Left forelimb (tissue), 1 donor: ENCODE measurements at regions not wholly inside any gene's neighbourhood (a gene's known extent, or its start where the extent isn't known, plus 50 kb on each side); places are given as distances from the start of the nearest gene placed in this dataset.

Experiments
- DNase-seq: peaks from one replicate; pipeline ENCODE4 v3.0.0-alpha.2; 2018; ENCODE audit warnings: low spot score

DNA sequence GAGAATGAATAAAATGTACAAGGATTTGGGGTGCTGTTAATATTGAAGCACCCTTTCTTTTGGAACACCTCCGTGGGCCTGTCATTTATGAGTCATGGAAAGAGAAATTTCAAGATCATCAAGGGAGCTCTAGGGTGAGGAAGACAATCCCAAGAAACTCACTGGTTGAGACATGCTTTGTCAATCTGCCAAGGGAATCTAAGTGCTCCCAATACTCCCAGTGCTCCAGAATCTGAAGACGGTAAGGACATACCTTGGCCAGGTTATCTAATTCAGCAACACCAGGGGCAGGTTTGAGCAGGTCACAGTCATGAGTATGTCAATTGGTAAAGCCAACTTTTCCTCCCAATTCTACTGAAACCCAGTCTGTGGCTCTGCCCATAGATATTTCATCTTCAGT is 556.4 kb upstream of the CPEB2 start:
- DNase-seq, result no peak

DNA sequence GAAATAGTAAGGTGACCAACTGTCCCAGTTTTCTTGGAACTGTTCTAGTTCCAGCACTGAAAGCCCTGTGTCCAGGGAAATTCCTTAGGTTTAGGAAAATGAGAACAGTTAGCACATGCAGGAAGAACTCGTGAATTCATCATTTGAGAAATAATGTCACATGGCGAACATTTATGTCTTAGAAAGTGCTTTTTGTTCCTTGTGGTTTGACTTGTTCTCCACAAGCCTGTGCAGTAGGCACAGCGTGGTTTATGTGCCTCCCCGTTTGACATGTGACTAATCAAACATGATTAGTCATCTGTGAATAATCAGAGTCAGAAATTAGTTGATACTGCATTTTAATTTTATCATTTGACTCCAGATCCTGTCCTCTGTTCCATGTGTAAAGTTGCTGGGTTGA is 556.0 kb upstream of the CPEB2 start:
- DNase-seq, result no peak

DNA sequence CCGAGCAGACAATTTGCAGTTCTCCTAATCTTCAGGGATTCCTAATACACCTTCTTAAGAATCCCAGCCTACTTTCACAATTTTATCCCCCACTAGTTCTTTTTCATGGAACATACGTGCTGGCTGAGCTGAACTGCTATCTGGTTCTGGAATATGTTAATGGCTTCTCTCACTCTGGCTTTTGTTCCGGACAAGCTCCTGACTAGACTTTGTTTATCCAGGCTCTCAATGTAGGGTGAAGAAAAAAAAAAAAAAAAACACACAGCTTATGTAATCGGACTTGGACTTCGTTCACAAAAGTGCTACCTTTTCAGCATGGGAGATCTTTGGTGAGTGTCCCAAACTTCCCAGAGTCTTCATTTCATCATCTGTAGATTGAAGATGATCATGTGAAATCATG is 555.4 kb upstream of the CPEB2 start:
- DNase-seq, result no peak

DNA sequence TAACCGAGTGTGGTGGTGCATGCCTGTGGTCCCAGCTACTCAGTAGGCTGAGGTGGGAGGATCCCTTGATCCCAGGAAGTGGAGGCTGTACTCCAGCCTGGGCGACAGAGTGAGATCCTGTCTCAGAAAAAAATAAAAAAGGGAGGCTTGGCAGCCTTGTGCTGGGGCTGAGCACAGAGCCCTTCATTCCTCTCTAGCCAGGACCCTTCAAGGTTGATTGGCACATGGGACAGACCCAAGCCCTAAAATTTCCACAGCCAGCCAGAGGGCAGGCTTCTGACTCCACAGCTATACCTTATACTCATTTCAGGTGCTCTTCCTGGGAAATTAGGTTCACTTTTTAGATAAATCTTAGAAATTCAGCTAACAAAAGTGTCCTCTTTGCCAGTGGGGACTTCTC is 553.0 kb upstream of the CPEB2 start:
- no peak for DNase-seq

DNA sequence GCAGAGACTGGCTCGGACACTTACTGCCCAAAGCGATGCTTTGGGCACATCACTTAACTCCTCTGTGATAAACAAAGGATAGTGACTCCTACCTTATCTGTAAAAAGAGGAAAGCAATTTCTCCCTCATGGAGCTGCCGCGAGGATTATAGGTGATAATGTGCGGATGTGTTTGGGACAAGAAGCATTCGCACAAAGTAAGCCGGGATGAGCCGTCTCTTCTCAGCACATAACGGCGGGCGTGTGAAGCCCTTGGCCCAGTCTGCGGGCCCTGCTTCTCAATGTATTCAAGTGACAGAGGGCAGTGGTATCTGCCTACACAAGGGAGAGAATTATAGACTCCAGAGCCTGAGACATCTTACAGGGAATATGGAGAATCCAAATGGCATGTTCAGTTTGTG is 550.3 kb upstream of the CPEB2 start:
- no peak for DNase-seq

DNA sequence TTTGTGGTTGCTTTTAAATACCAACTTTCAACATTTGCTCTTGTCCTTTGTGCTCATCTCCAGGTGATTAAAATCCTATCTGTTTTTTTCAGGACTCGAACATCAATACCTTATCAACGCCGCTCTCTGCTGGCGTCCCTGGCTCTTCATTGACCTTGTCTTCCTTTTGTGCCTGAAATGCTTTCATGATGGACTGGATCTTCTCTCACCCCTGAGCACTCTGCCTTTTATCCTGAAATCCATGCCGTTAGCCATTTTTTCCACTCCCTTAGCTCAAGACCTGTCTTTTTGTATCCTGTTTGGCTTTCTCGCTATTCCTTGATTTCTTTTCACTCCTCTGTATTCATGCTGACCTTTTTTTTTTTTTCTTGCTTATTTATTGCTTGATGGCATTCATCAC is 549.5 kb upstream of the CPEB2 start:
- DNase-seq, result no peak

DNA sequence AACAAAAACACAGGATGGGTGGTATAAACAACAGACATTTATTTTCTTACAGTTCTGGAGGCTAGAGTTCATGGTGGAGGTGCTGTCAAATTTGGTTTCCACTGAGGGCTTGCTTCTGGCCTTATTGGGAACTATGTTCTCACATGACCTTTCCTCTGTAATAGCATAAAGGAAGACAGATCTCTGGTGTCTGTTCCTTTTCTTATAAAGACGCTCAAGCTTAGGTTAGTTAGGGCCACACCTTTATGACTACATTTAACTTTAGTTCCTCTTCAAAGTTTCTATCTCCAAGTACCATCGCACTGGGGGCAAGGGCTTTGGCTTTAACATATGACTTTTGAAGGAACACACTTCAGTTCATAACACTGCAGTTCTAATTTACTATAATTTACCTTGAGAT is 543.8 kb upstream of the CPEB2 start:
- DNase-seq, result no peak

DNA sequence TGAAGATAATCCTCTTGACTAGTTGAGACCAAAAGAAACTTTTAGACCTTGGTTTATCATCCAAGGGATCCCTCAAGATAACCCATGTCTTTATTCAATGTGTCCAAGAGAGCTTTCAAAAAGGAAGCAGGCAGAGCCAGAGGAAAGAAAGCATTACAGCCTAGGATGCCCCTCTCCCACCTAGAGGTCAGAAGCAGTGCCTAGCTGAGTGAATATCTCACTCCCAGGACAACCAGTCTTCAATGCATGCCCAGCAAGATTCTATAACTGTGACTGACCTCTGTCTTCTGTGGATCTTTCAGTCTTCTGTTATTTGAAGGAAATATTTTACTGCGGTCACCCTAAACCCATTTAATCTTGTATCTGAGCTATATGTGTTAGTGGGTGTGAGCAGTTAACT is 537.2 kb upstream of the CPEB2 start:
- no peak for DNase-seq

DNA sequence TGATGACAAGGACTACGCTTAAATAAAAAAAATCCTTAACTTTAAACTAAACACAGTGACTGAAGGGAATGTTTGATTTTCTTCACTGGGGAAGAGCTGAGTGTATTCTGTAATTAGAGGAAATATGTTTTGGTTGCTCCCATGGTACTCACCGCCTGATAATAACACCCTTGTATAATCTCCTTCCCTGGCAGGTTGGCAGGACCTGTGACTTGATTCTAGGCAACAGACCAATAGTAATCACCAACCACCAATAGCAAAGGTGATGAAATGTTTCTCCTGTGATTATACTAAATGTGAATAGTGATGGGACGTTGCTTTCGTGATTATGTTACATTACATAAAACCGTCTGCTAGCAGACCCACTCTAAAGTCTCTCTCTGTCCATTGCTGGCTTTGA is 536.8 kb upstream of the CPEB2 start:
- DNase-seq, result no peak

DNA sequence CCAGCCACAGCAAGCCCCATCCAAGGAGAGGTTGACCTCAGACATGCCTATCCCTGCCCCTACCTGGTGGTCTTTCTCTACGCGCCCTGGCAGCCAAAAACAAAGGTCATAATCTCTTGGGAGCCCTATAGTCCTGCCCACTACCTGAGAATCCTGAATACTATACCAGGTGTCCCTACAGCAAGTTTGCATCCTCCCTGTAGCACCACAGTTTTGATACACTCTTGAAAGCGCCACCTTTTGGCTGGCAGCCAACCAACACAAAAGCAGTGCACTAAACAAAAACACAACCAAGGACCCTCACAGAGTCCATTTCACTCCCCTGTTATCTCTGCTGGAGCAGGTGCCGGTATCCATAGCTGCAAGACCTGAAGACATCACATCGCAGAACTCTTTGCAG is 523.8 kb upstream of the CPEB2 start:
- DNase-seq, result no peak

DNA sequence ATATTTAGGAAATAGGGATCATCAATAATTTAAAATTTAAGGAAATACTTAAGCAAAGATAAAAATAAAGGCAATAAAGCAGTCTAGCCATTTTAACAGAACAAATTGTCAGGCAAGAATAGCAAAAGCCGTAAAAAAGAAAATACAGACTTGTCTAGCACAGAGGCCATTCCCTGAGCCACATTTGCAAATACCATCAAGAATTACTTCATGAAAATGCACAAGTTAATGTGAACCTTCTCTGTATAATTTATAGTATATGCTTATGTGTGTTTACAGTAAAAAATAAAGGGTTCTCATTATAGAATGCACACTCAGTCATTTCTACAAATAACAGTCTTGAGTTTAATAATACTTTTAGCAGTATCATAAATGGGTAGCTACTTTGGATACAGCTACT is 505.9 kb upstream of the CPEB2 start:
- no peak for DNase-seq

DNA sequence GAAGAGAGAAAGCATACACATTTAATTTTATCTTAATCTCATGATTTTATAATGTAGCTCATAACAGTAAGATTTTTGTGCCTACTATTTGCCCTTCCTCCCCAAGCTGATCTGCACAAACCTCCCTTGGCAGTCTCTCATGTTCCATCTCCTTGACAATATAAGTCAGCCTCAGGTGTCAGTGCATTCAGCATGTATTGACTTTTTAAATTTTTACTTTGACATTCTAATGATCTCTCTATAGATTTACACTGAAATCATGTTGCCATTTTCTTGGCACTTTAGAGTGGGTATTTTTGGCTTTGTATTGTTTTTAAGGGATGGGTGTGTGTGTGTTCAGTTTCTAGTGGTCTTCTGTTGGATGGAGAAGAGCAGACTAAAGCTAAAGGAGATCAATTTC is 505.3 kb upstream of the CPEB2 start:
- no peak for DNase-seq

DNA sequence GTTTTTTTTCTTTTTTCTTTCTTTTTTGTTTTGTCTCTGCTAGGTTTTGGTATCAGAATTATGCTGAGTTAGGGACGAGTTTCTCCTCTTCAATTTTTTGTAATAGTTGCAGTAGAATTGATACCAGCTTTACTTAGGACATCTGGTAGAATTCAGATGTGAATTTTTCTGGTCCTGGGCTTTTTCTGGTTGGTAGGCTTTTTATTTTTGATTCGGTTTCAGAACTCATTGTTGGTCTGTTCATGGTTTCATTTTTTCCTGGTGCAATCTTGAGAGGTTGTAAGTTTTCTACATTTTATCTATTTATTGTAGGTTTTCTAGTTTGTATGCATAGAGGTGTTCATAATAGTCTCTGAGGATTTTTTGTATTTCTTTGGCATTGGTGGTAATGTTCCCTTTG is 498.1 kb upstream of the CPEB2 start:
- no peak for DNase-seq

DNA sequence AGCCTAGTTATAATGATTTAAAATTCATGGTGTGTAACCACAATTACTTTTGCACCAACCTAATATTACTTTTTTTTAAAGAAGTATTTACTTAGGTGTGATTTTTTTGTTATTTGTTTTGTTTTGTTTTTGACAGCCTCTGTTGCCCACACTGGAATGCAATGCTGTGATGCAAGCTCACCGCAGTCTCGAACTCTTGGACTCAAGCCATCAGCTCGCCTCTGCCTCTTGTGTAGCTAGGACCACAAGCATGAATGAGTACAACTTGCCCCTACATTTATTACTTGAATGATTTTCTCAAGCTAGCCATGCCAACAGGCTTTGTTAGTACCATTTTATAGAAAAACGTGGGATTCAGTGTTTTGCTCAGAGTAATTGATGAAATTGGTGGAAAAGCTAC is 488.8 kb upstream of the CPEB2 start:
- DNase-seq, result no peak

DNA sequence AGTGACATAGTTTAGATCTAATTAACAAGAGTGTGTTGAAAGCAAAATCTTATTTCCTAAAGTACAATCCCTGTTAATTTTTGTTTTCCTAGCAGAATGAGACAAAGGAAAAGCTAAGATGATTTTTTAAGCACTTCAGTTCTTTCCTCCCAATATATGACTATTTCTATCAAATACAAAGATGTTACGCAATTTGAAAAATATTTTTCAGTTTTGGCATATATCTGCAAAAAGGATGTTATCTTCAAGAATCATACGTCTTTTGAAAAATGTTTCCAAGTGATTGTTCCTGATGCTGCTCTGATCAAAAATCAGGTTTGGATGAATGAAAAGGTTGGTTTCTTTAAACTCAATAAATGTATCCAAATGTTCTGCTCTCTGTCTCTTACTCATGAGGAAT is 486.7 kb upstream of the CPEB2 start:
- DNase-seq, result no peak

DNA sequence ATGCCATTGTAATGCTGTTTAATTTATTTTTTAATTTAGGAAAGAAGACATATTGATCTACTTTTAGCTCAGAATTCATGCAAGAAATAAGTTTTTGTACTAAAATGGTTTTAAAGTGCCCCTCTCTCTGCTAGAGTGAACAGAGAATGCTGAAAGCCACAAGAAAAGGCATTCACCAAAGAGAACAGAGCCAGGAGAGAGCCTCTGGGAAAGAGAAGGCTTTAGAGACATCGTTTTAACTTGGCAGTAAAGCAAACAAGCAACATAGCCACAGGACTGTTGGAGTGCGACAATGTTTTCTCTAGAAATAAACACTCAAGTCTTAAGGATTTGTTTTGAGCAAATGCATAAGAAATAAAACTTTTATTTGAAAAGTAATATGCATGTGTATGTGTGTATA is 484.1 kb upstream of the CPEB2 start:
- DNase-seq, result no peak

DNA sequence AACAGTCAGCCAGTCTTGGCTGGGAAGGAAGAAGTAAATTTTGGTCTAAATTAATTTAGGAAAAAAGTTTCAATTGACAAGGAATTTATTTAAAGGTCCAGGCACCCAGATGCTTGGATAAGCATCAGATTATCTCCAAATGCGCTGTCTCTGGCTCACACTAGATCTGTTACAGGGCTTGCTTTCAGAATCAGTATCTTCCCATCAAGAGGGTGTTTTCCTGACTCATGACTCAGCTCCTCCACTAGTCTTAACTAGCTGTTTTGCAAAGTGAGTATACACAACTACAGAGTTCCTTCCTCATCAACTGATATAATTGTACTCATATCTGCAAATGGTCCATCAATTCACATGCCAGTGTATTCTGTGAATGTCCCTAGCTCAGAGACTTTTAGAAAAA is 482.1 kb upstream of the CPEB2 start:
- no peak for DNase-seq

DNA sequence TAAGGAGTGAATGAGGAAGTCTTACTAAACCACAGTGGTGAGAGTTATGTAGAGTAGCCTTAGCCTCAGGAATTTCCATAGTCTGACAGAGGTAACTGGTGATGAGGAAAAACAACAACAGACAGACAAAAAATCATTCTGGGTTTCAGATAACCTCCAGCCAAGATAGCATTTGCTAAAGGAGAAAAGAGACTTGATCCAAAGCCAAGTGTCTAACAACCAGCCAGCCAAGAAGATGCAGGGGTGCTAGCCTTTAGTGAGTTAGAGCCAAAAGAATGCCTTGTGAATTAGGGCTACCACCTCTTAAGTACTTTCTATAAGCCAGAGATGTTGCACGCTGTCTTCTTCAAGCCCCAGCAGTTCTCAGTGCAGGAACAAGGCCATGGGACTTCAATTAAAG is 478.0 kb upstream of the CPEB2 start:
- DNase-seq, result no peak

DNA sequence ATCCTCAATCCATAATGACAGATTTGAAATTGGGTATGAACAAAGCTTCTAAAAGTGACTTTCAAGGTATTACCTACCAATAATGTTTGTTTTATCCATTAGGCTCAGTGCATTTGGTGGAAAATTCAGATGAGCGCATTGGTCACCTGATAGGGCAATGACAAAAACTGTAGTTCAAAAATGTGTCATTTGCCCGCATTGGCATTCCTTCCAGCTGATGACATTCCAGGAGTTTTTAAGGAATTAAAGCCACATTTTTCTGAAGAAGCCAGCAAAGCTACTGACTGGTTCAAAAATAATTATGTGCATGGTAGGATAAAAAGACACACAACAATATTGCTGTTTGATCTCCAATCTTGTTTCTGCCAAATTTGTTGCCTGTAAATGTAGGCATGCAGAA is 473.4 kb upstream of the CPEB2 start:
- DNase-seq, result no peak

DNA sequence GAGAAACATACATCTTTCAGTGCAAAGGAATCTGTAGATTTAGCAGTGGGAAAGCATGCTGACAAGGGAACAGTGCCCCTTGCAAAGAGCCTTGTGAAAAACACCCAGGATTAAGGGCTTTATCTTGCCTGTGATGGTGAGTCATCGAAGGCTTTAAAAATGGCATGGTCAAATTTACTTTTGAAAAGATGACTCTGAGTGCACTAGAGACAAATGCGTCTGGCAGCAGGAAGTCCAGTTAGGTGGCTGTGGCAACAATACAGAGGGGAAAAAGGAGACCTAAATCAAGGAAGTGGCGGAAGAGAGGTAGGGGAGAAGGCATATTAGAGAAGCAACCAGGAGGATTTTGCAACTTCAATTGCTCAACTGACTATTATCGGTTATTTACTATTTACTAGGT is 472.6 kb upstream of the CPEB2 start:
- DNase-seq, result no peak

DNA sequence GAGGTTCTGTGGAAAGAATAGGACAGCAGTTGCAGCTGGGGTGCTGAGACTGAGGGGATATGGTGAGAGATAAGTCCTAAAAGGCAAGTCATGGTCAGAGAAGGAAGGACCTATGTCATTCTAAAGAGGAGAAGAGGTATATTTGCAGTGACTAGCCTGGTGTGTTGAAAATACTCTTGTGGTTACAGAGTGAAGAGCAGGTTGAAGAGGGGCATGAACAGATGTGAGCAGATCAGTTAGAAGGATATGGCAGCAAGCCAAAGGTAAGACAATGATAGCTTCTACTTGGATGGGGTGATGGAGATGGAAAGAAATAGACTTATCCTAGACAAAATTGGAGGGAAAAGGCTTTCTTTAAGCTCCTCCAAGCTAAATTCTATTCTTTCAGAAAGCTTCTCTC is 469.8 kb upstream of the CPEB2 start:
- DNase-seq, result no peak

DNA sequence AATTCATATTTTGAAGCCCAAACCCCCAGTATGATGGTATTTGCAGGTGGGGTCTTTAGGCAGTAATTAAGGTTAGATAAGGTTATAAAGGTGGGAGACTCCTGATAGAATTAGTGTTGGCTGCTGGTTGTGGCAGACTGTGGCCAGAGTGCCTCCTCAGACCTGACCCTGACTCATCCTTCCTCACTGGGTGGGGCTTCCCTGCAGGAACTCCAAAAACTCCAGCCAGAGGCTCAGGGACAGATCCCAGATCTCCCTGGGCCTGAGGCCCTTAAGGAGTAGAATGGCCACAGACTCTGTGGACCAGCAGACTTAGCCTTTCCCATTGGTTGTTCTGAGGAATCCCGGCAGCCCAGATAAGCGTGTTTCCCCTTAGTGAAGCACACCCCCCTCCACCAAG is 463.0 kb upstream of the CPEB2 start:
- no peak for DNase-seq

DNA sequence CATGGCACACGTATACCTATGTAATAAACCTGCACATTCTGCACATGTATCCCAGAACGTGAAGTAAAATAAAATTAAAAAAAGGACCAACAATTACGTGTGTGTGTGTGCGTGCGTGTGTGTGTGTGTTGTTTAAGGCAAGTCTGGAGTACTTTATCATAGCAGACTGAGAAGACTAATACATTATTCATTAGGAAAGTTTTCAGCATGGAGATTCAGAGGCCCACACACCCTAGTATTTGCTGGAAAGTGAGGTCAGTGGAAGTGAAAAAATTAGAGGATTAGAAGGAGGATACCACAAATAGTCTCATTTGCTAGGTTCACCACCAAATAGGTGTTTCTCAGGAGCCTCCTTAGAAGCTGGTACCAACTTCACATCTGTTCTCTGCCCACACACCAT is 457.1 kb upstream of the CPEB2 start:
- DNase-seq, result no peak

DNA sequence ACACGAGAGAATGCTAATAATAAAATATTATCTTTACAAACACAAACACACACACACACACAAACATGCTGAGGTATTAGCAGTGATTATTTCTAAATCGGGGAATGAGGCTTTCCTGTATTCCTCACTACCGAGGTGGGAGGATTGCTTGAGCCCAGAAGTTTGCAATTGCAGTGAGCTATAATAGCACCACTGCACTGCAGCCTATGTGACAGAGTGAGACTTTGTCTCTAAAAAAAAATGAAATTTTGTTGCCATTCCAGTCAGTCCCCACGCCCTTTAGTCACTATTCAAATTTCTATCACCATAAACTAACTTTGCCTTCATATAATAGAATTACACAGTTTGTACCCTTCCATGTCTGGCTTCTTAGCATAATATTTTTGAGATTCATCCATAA is 456.5 kb upstream of the CPEB2 start:
- no peak for DNase-seq

DNA sequence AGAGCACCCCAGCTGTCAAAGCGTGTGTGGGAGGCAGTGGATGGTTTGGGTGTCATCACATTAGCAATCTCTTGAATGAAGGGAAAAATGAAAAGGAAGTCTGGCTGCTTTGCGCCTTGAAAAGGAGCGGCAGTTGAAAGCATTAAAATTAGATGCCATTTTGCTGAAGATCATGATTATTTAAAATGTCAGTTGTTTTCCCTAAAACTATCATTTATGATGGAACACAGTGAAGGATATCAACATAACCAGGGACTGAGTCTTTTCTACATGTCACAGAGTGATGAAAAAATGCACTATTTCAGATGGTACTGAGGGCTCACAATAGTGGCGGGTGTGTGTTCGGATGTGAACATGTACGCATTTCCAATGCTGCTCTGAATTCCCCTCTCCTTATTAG is 450.2 kb upstream of the CPEB2 start:
- no peak for DNase-seq

DNA sequence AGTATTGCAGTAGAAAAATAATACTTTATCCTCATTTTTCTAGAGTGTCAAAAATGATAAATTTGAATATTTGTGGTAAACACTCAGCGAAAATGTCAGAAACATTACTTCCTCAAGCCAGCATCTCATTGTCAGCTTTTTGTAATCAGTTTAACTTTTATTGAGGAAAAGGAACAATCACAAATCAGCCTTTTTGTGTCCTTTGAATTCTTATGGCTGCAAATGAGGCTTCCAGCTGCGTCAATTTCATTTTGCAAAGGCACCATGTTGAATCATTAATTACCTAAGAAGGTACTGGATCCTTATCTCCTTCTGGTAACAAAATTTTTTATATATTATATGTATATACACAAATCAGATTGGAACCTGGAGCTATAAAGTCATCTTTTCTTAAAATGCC is 442.6 kb upstream of the CPEB2 start:
- DNase-seq, result no peak
